ENCODE measurements at regions not wholly inside any gene's neighbourhood (a gene's known extent, or its start where the extent isn't known, plus 50 kb on each side); places are given as distances from the start of the nearest gene placed in this dataset.

- Mint-ChIP-seq H3K36me3 (peaks cover 5% of the 10 kb centered on the region), H3K9me3 (peaks cover 7 to 26% (median 10%) of the 10 kb centered on the region in 3 donors), H3K4me1 (no peaks in the 10 kb centered on the region), H3K27ac (no peak overlapping the region), H3K27me3 (peaks cover 3% of the 10 kb centered on the region), H3K4me3 (no peak overlapping the region)
Observed at GRCh38 chr14:104335176-104335575, 196.8 kb downstream of the KIF26A start.

- no peaks in the 10 kb centered on the region for H3K4me1 Mint-ChIP-seq
- peaks cover 7 to 24% (median 10%) of the 10 kb centered on the region in 3 donors for H3K9me3 Mint-ChIP-seq
- peaks cover 5% of the 10 kb centered on the region for H3K27me3 Mint-ChIP-seq
- H3K36me3 Mint-ChIP-seq, result peaks cover 5% of the 10 kb centered on the region
- H3K27ac Mint-ChIP-seq, result no peak overlapping the region
- H3K4me3 Mint-ChIP-seq, result no peak overlapping the region
Observed at GRCh38 chr14:104335611-104336010, 197.2 kb downstream of the KIF26A start.

- peaks cover 0 to 2% (median 1%) of the 10 kb centered on the region in 3 donors for H3K4me1 Mint-ChIP-seq
- H3K27ac Mint-ChIP-seq, result no peak overlapping the region
- peaks cover 7% of the 10 kb centered on the region for H3K27me3 Mint-ChIP-seq
- peaks cover 9 to 16% (median 14%) of the 10 kb centered on the region in 3 donors for H3K9me3 Mint-ChIP-seq
- peaks cover 4% of the 10 kb centered on the region for H3K36me3 Mint-ChIP-seq
- H3K4me3 Mint-ChIP-seq, result no peak overlapping the region
Observed at GRCh38 chr14:104337351-104337750, 199.0 kb downstream of the KIF26A start.

- peaks cover 0 to 2% (median 1%) of the 10 kb centered on the region in 3 donors for H3K4me1 Mint-ChIP-seq
- no peak overlapping the region for H3K4me3 Mint-ChIP-seq
- H3K36me3 Mint-ChIP-seq, result peaks cover 4% of the 10 kb centered on the region
- H3K27ac Mint-ChIP-seq, result no peak overlapping the region
- H3K9me3 Mint-ChIP-seq, result peaks cover 9 to 16% (median 14%) of the 10 kb centered on the region in 3 donors
- peaks cover 7% of the 10 kb centered on the region for H3K27me3 Mint-ChIP-seq
Observed at GRCh38 chr14:104339361-104339760, 201.0 kb downstream of the KIF26A start.

GRCh38 chr14:104339829-104340228 lies 201.4 kb downstream of the KIF26A start:
- no peak overlapping the region for H3K4me3 Mint-ChIP-seq
- H3K27me3 Mint-ChIP-seq, result peaks cover 9% of the 10 kb centered on the region
- H3K9me3 Mint-ChIP-seq, result peaks cover 9 to 16% (median 14%) of the 10 kb centered on the region in 3 donors
- H3K4me1 Mint-ChIP-seq, result peaks cover 0 to 2% (median 1%) of the 10 kb centered on the region in 3 donors
- peaks cover 4% of the 10 kb centered on the region for H3K36me3 Mint-ChIP-seq
- H3K27ac Mint-ChIP-seq, result no peak overlapping the region

- no peak overlapping the region for H3K4me3 Mint-ChIP-seq
- H3K27ac Mint-ChIP-seq, result no peak overlapping the region
- peaks cover 4% of the 10 kb centered on the region for H3K36me3 Mint-ChIP-seq
- peaks cover 15% of the 10 kb centered on the region for H3K27me3 Mint-ChIP-seq
- peaks cover 9 to 16% (median 14%) of the 10 kb centered on the region in 3 donors for H3K9me3 Mint-ChIP-seq
- H3K4me1 Mint-ChIP-seq, result peaks cover 0 to 2% (median 1%) of the 10 kb centered on the region in 3 donors
Observed at GRCh38 chr14:104341532-104342434, 203.4 kb downstream of the KIF26A start.

- peaks cover 16% of the 10 kb centered on the region for H3K27me3 Mint-ChIP-seq
- peaks cover 10 to 16% (median 15%) of the 10 kb centered on the region in 3 donors for H3K9me3 Mint-ChIP-seq
- peaks cover 4% of the 10 kb centered on the region for H3K36me3 Mint-ChIP-seq
- no peak overlapping the region for H3K27ac Mint-ChIP-seq
- peaks cover 0 to 2% (median 1%) of the 10 kb centered on the region in 3 donors for H3K4me1 Mint-ChIP-seq
- no peak overlapping the region for H3K4me3 Mint-ChIP-seq
Observed at GRCh38 chr14:104342435-104343293, 204.3 kb downstream of the KIF26A start.

- Mint-ChIP-seq H3K27ac (no peak overlapping the region), H3K4me1 (peaks cover 0 to 2% (median 1%) of the 10 kb centered on the region in 3 donors), H3K36me3 (peaks cover 4% of the 10 kb centered on the region), H3K27me3 (peaks cover 16% of the 10 kb centered on the region), H3K4me3 (no peak overlapping the region), H3K9me3 (peaks cover 9 to 15% (median 10%) of the 10 kb centered on the region in 3 donors)
Observed at GRCh38 chr14:104343294-104343625, 204.9 kb downstream of the KIF26A start.

GRCh38 chr14:104343690-104344640 lies 205.6 kb downstream of the KIF26A start:
- peaks cover 16% of the 10 kb centered on the region for H3K27me3 Mint-ChIP-seq
- H3K27ac Mint-ChIP-seq, result no peak overlapping the region
- peaks cover 7 to 9% (median 7%) of the 10 kb centered on the region in 3 donors for H3K9me3 Mint-ChIP-seq
- H3K4me1 Mint-ChIP-seq, result peaks cover 0 to 2% (median 1%) of the 10 kb centered on the region in 3 donors
- no peak overlapping the region for H3K4me3 Mint-ChIP-seq
- H3K36me3 Mint-ChIP-seq, result peaks cover 4% of the 10 kb centered on the region

GRCh38 chr14:104344818-104345620 lies 206.6 kb downstream of the KIF26A start:
- H3K27ac Mint-ChIP-seq, result no peak overlapping the region
- peaks cover 2% of the 10 kb centered on the region for H3K36me3 Mint-ChIP-seq
- H3K9me3 Mint-ChIP-seq, result peaks cover 3 to 11% (median 4%) of the 10 kb centered on the region in 3 donors
- no peak overlapping the region for H3K4me3 Mint-ChIP-seq
- peaks cover 16% of the 10 kb centered on the region for H3K27me3 Mint-ChIP-seq
- peaks cover 0 to 2% (median 1%) of the 10 kb centered on the region in 3 donors for H3K4me1 Mint-ChIP-seq

- Mint-ChIP-seq H3K27me3 (peaks cover 13% of the 10 kb centered on the region), H3K9me3 (peaks cover 3 to 11% (median 4%) of the 10 kb centered on the region in 3 donors), H3K36me3 (peaks cover 2% of the 10 kb centered on the region), H3K4me1 (peaks cover 0 to 2% (median 1%) of the 10 kb centered on the region in 3 donors), H3K4me3 (no peak overlapping the region), H3K27ac (peak overlapping the region in 1 of 3 donors; percentile 65)
Observed at GRCh38 chr14:104345621-104346462, 207.5 kb downstream of the KIF26A start.

- H3K36me3 Mint-ChIP-seq, result peaks cover 2% of the 10 kb centered on the region
- no peak overlapping the region for H3K27ac Mint-ChIP-seq
- H3K27me3 Mint-ChIP-seq, result peaks cover 13% of the 10 kb centered on the region
- H3K4me3 Mint-ChIP-seq, result peak overlapping the region in 1 of 4 donors; percentile 39
- H3K9me3 Mint-ChIP-seq, result peaks cover 6 to 12% (median 7%) of the 10 kb centered on the region in 3 donors
- peaks cover 0 to 2% (median 1%) of the 10 kb centered on the region in 3 donors for H3K4me1 Mint-ChIP-seq
Observed at GRCh38 chr14:104346608-104347007, 208.2 kb downstream of the KIF26A start.

GRCh38 chr14:104348741-104349140 lies 210.4 kb downstream of the KIF26A start:
- Mint-ChIP-seq H3K4me1 (no peaks in the 10 kb centered on the region), H3K9me3 (peaks cover 4 to 10% (median 7%) of the 10 kb centered on the region in 3 donors), H3K27me3 (peaks cover 18% of the 10 kb centered on the region), H3K4me3 (no peak overlapping the region), H3K36me3 (no peaks in the 10 kb centered on the region), H3K27ac (no peak overlapping the region)
